Lung (tissue), 11 donors: ENCODE measurements at regions not wholly inside any gene's neighbourhood (a gene's known extent, or its start where the extent isn't known, plus 50 kb on each side); places are given as distances from the start of the nearest gene placed in this dataset.

Experiments
- ATAC-seq: fragments of 200-7000 bp; cut with Tn5 transposase; one replicate; pipeline ENCODE4 v1.9.1; 2020; ENCODE audit warnings: moderate number of reproducible peaks; ENCODE audit not compliant: insufficient read depth, low FRiP score
- DNase-seq, 3 donors: peaks; one replicate each; pipeline ENCODE4 v3.0.0-alpha.2; 2013 to 2017
- H3K27ac ChIP-seq, 2 donors: one replicate each; pipeline ENCODE4 v1.5.1; 2013; ENCODE audit warnings: mild to moderate bottlenecking in 2 of 2, moderate library complexity in 2 of 2, control low read depth in 1 of 2, inconsistent platforms in 1 of 2, low read depth in 1 of 2, low read length in 1 of 2
- H3K27me3 ChIP-seq, 3 donors: one replicate each; pipeline ENCODE4 v1.5.1; 2013; ENCODE audit warnings: low read length in 2 of 3; ENCODE audit not compliant: control insufficient read depth in 3 of 3, insufficient read depth in 3 of 3
- H3K36me3 ChIP-seq, 4 donors: one replicate each; pipeline ENCODE4 v1.5.1; 2013; ENCODE audit warnings: low read length in 4 of 4, mild to moderate bottlenecking in 1 of 4, moderate library complexity in 1 of 4; ENCODE audit not compliant: control insufficient read depth in 4 of 4, insufficient read depth in 4 of 4
- H3K4me1 ChIP-seq, 5 donors: one replicate each; pipeline ENCODE4 v1.5.1; 2013; ENCODE audit warnings: low read length in 5 of 5, mild to moderate bottlenecking in 2 of 5, moderate library complexity in 1 of 5; ENCODE audit not compliant: control insufficient read depth in 5 of 5, insufficient read depth in 5 of 5
- H3K4me3 ChIP-seq: one replicate; pipeline ENCODE4 v1.5.1; 2013; ENCODE audit warnings: mild to moderate bottlenecking, control low read depth, moderate library complexity
- H3K9ac ChIP-seq, 2 donors: one replicate each; pipeline ENCODE4 v1.5.1; 2013; ENCODE audit warnings: low read length in 2 of 2, control low read depth in 1 of 2; ENCODE audit not compliant: insufficient read depth in 1 of 2
- H3K9me3 ChIP-seq, 4 donors: one replicate each; pipeline ENCODE4 v1.5.1; 2013; ENCODE audit warnings: low read length in 3 of 4, mild to moderate bottlenecking in 1 of 4, moderate library complexity in 1 of 4; ENCODE audit not compliant: control insufficient read depth in 4 of 4, insufficient read depth in 3 of 4
- WGBS, 2 donors: extraction: QIAGEN DNeasy Blood & Tissue Kit; methylation state at CpG; one replicate each; pipeline ENCODE4 v1.1.7; 2013; 5-methylcytosine and 5-hydroxymethylcytosine counted together
- TF ChIP-seq, protein P1 (sequence below): IDR thresholded peaks from 2 replicates; pipeline ENCODE4 v1.5.1; 2012; ENCODE audit warnings: mild to moderate bottlenecking; ENCODE audit errors: control extremely low read depth, extremely low read depth
- donor health status: control.
- donor health status: control.
- donor health status: Bipolar disorder and iron deficiency.
- donor health status: healthy.
- donor health status: DM: yes; HTN: yes; CAD: no.

DNA sequence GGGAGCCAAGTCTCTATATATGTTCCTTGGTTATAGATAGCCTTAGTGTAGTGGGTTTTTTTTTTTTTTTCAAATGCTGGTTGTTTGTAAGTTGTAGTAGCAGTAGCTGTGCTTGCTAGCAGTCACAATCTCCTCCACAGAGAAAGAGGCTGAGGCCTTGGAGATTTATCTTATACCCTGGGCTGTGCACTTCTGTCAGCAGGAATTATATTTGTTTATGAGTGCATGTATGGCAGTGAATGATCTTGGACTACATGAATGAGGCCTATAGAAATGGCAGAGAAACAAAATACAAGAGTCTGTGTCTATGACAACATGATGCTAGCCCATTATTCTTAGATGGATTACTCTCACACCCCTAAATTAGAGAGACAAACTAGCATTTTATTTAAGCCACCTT is 1674.2 kb upstream of the ADGRL3 start:
- H3K27ac ChIP-seq, result no peak overlapping the region
- DNase-seq (no peak), ATAC-seq (no peak)
- H3K4me1 ChIP-seq, result no peaks in the 10 kb centered on the region
- TF ChIP-seq, protein P1, sequence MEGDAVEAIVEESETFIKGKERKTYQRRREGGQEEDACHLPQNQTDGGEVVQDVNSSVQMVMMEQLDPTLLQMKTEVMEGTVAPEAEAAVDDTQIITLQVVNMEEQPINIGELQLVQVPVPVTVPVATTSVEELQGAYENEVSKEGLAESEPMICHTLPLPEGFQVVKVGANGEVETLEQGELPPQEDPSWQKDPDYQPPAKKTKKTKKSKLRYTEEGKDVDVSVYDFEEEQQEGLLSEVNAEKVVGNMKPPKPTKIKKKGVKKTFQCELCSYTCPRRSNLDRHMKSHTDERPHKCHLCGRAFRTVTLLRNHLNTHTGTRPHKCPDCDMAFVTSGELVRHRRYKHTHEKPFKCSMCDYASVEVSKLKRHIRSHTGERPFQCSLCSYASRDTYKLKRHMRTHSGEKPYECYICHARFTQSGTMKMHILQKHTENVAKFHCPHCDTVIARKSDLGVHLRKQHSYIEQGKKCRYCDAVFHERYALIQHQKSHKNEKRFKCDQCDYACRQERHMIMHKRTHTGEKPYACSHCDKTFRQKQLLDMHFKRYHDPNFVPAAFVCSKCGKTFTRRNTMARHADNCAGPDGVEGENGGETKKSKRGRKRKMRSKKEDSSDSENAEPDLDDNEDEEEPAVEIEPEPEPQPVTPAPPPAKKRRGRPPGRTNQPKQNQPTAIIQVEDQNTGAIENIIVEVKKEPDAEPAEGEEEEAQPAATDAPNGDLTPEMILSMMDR, result no peak
- H3K36me3 ChIP-seq, result no peaks in the 10 kb centered on the region
- H3K9me3 ChIP-seq, result no peaks in the 10 kb centered on the region
- no peak overlapping the region for H3K9ac ChIP-seq
- H3K4me3 ChIP-seq, result no peak overlapping the region
- H3K27me3 ChIP-seq, result no peaks in the 10 kb centered on the region

DNA sequence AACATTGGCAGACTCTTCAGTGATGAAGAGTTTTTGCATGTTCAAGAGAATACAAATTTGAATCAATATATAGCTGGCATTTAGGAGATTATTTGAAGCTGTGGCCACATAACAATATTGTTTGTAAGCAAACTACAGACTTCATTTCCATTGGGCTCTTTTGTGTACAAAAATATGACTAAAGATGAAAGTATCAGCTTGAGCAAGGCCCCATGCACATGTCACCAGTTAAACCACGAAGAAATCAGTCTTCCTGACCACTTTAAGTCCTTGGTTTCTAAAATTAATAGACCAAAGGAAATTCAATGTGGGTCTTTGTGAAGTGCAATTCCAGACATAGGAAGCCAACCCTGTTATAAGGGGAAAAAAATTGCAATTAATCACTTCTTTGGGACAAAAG is 1664.6 kb upstream of the ADGRL3 start:
- 25 to 43% methylated on average over 1 of the region's 1 CpG for WGBS, 2 donors
- Histone ChIP-seq H3K4me1 (no peaks in the 10 kb centered on the region), H3K9ac (no peak overlapping the region), H3K36me3 (no peaks in the 10 kb centered on the region), H3K27ac (no peak overlapping the region), H3K4me3 (no peak overlapping the region), H3K9me3 (no peaks in the 10 kb centered on the region), H3K27me3 (no peaks in the 10 kb centered on the region)
- TF ChIP-seq, protein P1, result no peak
- ATAC-seq, result no peak
- DNase-seq, result no peak

DNA sequence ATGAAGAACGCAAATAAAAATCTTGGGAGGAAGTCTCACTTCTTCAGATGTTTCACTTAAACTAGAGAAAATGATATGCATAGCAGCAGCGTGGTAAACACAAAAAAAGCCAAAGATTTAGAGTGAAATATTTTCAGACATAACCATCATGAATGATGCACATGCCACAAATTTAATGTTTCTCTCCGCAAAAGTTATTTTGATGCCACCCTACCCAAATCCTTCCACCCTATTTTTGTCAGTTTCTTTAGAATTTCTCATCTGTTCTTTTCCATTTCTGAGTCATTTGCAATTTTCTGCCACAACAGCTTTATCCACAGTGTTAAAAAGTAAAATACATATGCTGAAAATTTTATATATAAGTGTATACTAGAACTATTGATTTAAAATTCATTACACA is 1663.7 kb upstream of the ADGRL3 start:
- TF ChIP-seq, protein P1, result no peak
- Histone ChIP-seq H3K9me3 (no peaks in the 10 kb centered on the region), H3K9ac (no peak overlapping the region), H3K27ac (no peak overlapping the region), H3K36me3 (no peaks in the 10 kb centered on the region), H3K4me1 (no peaks in the 10 kb centered on the region), H3K4me3 (no peak overlapping the region), H3K27me3 (no peaks in the 10 kb centered on the region)
- 70 to 76% methylated on average over 3 of the region's 3 CpGs for WGBS, 2 donors
- DNase-seq, result no peak
- no peak for ATAC-seq

DNA sequence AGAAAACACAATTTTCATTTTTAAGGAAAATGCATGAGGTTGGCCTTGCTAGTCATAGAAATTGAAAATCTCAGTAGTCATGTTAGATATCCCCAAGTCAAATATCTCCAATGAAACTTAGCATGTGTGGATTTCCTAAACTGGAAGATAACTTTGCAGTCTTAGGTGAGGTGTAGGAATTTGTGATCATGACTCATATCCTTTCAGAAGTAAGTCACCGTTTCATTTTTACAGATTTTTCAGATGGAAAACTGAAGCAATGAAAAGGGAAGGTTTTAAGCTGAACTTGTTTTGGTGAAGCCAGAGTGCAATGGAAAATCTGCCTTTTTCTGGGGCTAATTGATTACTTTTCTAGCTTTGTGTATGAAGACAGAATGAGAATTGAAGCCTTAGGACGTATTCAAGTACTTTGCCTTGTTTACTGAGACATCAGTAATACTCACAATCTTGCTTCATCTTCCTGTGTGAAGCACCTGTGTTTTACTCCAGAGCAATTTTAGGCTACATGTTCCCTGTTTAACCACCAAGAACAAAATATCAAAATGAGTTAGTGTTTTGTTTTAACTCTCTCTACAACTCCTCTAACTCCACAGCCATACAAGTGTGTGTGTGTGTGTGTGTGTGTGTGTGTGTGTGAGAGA is 1662.8 kb upstream of the ADGRL3 start:
- no peak overlapping the region for H3K4me3 ChIP-seq
- no peaks in the 10 kb centered on the region for H3K27me3 ChIP-seq
- ATAC-seq (no peak), DNase-seq (no peak)
- TF ChIP-seq, protein P1, result no peak
- H3K4me1 ChIP-seq, result no peaks in the 10 kb centered on the region
- H3K27ac ChIP-seq, result no peak overlapping the region
- H3K36me3 ChIP-seq, result no peaks in the 10 kb centered on the region
- WGBS, 2 donors, result 40 to 49% methylated on average over 2 of the region's 2 CpGs
- H3K9me3 ChIP-seq, result no peaks in the 10 kb centered on the region
- H3K9ac ChIP-seq, result no peak overlapping the region
